Panc1 (cell line): ENCODE measurements at regions not wholly inside any gene's neighbourhood (a gene's known extent, or its start where the extent isn't known, plus 50 kb on each side); places are given as distances from the start of the nearest gene placed in this dataset.

ENCODE experiments used
- POLR2AphosphoS5 ChIP-seq: IDR thresholded peaks from 2 replicates; pipeline ENCODE4 v1.6.1; 2012; ENCODE audit warnings: mild to moderate bottlenecking, low read depth, low read length, moderate library complexity
- REST ChIP-seq, 2 experiments: IDR thresholded peaks; 2 replicates each; pipeline ENCODE4 v1.6.1; 2011 to 2012; ENCODE audit warnings: low read depth in 2 of 2, control low read depth in 1 of 2, low read length in 1 of 2, mild to moderate bottlenecking in 1 of 2, moderate library complexity in 1 of 2; ENCODE audit not compliant: insufficient read depth in 1 of 2
- TCF7L2 ChIP-seq: IDR thresholded peaks from 2 replicates; pipeline ENCODE4 v1.6.1; 2011; ENCODE audit warnings: mild to moderate bottlenecking, low read depth, low read length, inconsistent platforms
- TF ChIP-seq, protein P1 (sequence below): fragments of 450-650 bp; IDR thresholded peaks from 2 replicates; pipeline ENCODE4 v1.5.1; 2017; ENCODE audit warnings: mild to moderate bottlenecking

- TF ChIP-seq, protein P1, sequence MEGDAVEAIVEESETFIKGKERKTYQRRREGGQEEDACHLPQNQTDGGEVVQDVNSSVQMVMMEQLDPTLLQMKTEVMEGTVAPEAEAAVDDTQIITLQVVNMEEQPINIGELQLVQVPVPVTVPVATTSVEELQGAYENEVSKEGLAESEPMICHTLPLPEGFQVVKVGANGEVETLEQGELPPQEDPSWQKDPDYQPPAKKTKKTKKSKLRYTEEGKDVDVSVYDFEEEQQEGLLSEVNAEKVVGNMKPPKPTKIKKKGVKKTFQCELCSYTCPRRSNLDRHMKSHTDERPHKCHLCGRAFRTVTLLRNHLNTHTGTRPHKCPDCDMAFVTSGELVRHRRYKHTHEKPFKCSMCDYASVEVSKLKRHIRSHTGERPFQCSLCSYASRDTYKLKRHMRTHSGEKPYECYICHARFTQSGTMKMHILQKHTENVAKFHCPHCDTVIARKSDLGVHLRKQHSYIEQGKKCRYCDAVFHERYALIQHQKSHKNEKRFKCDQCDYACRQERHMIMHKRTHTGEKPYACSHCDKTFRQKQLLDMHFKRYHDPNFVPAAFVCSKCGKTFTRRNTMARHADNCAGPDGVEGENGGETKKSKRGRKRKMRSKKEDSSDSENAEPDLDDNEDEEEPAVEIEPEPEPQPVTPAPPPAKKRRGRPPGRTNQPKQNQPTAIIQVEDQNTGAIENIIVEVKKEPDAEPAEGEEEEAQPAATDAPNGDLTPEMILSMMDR, result no peak
- TF ChIP-seq POLR2AphosphoS5, result no peak
- TF ChIP-seq REST (IDR thresholded peaks at IDR 0.05; ENCODE audit: insufficient read depth in 1 of 2, low read depth in 2 of 2, low read length in 1 of 2), result no peak
- no peak for TF ChIP-seq TCF7L2
These were observed 129.1 kb upstream of the NGF start for GRCh38 chr1:115467196-115467595.
